HUES6 (cell line): ENCODE measurements at regions not wholly inside any gene's neighbourhood (a gene's known extent, or its start where the extent isn't known, plus 50 kb on each side); places are given as distances from the start of the nearest gene placed in this dataset.
"Not testable (repeated sequence)": the region's sequence is repeated elsewhere in the genome, so short reads cannot be mapped to it uniquely, and the experiment has no call there.

Source experiments
- H3K27ac ChIP-seq: 2 replicates; pipeline ENCODE4 v1.7.0; 2013; ENCODE audit warnings: low read depth, mild to moderate bottlenecking, low read length, inconsistent platforms
- H3K27me3 ChIP-seq: 2 replicates; pipeline ENCODE4 v1.6.1; 2013; ENCODE audit warnings: low read length; ENCODE audit not compliant: control insufficient read depth, insufficient read depth
- H3K36me3 ChIP-seq: 2 replicates; pipeline ENCODE4 v1.6.1; 2013; ENCODE audit warnings: low read length; ENCODE audit not compliant: control insufficient read depth, insufficient read depth
- H3K4me1 ChIP-seq: 2 replicates; pipeline ENCODE4 v1.6.1; 2013; ENCODE audit warnings: low read length; ENCODE audit not compliant: control insufficient read depth, insufficient read depth
- H3K4me3 ChIP-seq: 2 replicates; pipeline ENCODE4 v1.5.1; 2013; ENCODE audit warnings: low read depth, low read length
- H3K9ac ChIP-seq: one replicate; pipeline ENCODE4 v1.6.1; 2013; ENCODE audit warnings: mild to moderate bottlenecking, low read length
- H3K9me3 ChIP-seq: 2 replicates; pipeline ENCODE4 v1.6.1; 2013; ENCODE audit warnings: low read depth, low read length; ENCODE audit not compliant: control insufficient read depth, insufficient read depth

DNA sequence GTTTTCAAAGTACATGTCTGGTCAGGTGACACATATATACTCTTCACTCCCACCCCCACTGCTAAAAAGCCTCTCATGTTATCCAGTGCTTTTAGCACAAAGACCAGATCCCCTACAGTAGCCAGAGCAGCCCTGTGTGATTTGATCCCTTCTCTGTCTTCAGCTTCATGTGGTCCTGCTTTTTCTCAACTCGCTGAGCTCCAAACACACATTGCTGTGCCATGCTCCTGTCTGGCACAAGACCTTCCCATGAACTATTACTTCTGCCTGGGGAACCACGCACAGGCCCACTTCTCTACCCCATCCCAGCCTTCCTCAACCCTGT is 127.1 kb downstream of the RASSF10 start:
- Histone ChIP-seq H3K9ac (no peak overlapping the region), H3K9me3 (no peaks in the 10 kb centered on the region), H3K27me3 (no peaks in the 10 kb centered on the region), H3K27ac (no peak overlapping the region), H3K4me3 (no peak overlapping the region), H3K4me1 (peaks cover 20% of the 10 kb centered on the region), H3K36me3 (no peaks in the 10 kb centered on the region)

- no peak overlapping the region for H3K9ac ChIP-seq
- H3K27ac ChIP-seq = no peak overlapping the region
- peaks cover 24% of the 10 kb centered on the region for H3K4me1 ChIP-seq
Measured at GRCh38 chr11:13137844-13138301, 128.8 kb downstream of the RASSF10 start.

DNA sequence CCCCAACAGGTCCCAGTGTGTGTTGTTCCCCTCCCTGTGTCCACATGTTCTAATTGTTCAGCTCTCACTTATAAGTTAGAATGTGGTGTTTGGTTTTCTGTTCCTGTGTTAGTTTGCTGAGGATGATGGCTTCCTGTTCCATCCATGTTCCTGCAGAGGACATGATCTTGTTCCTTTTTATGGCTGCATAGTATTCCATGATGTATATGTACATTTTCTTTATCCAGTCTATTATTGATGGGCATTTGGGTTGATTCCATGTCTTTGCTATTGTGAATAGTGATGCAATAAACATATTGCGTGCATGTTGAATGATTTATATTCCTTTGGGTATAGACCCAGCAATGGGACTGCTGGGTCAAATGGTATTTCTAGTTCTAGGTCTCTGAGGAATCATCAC is 130.0 kb downstream of the RASSF10 start:
- not testable (repeated sequence) for H3K36me3 ChIP-seq, H3K9me3 ChIP-seq, H3K4me3 ChIP-seq, H3K27ac ChIP-seq, H3K9ac ChIP-seq, H3K27me3 ChIP-seq
- H3K4me1 ChIP-seq = peaks cover 24% of the 10 kb centered on the region

More at GRCh38 chr11:13137844-13138301, 128.8 kb downstream of the RASSF10 start:
- H3K27me3 ChIP-seq = no peaks in the 10 kb centered on the region
- no peaks in the 10 kb centered on the region for H3K9me3 ChIP-seq
- no peak overlapping the region for H3K4me3 ChIP-seq
- no peaks in the 10 kb centered on the region for H3K36me3 ChIP-seq

GRCh38 chr11:13140028-13140870 is 131.1 kb downstream of the RASSF10 start:
- H3K9ac ChIP-seq = no peak overlapping the region
- peaks cover 17% of the 10 kb centered on the region for H3K4me1 ChIP-seq
- H3K9me3 ChIP-seq = no peaks in the 10 kb centered on the region
- no peaks in the 10 kb centered on the region for H3K27me3 ChIP-seq
- H3K4me3 ChIP-seq = no peak overlapping the region
- H3K36me3 ChIP-seq = no peaks in the 10 kb centered on the region
- no peak overlapping the region for H3K27ac ChIP-seq

- H3K9ac ChIP-seq = no peak overlapping the region
- no peak overlapping the region for H3K27ac ChIP-seq
- peaks cover 9% of the 10 kb centered on the region; the same call in 1 of the 2 replicates for H3K4me1 ChIP-seq
- H3K4me3 ChIP-seq = no peak overlapping the region
- no peaks in the 10 kb centered on the region for H3K27me3 ChIP-seq
- H3K9me3 ChIP-seq = no peaks in the 10 kb centered on the region
- H3K36me3 ChIP-seq = no peaks in the 10 kb centered on the region
Measured at GRCh38 chr11:13140873-13141655, 131.9 kb downstream of the RASSF10 start.

DNA sequence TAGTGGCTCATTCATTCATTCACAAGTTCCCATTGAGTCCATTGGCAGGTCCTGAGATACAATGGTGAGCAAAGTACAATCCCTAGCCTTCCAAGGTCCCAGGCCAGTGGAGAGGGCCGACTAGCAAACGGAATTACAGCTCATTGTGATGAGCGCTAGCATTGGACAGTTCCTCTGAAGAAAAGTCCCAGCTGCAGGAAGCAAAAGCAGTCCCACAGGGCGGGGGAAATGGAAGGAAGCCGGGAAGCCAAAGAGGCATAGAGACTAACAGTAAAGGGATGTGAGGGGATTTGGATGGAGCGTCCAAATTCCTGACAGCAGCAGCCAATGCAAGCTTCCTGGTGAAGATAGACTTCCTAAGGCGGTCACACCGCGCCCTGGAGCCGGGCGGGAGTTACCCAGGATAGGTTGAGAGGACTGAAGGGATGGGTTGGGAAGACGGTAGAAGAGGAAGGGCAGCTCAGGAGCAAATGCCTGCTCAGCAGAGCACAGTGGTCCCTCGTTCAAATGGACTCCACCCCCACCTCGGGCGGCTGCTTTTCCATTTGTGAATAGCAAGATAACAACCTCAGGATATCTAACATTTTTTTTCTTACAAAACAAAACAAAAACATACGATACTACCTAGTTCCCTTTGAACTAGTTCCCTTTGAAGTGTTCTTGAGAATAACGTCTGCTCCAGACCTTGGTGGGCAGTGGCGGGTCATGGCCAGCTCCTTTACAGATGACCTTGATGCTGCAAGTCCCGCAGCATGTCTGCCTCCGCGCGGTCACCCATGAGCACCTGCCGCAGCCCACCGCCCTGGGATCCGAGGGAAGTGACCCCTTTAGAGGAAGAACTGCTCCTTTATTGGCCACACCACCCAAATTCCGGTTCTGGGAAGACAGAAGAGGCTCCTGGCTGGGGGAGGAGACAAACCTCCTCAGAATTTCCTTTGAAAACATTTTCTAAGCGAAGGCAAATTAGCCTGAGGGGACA is 132.9 kb downstream of the RASSF10 start:
- H3K9me3 ChIP-seq = no peaks in the 10 kb centered on the region
- H3K36me3 ChIP-seq = no peaks in the 10 kb centered on the region
- H3K27ac ChIP-seq = no peak overlapping the region
- H3K4me1 ChIP-seq = peaks cover 5% of the 10 kb centered on the region; the same call in 1 of the 2 replicates
- no peak overlapping the region for H3K4me3 ChIP-seq
- H3K27me3 ChIP-seq = no peaks in the 10 kb centered on the region
- no peak overlapping the region for H3K9ac ChIP-seq

- peaks cover 5% of the 10 kb centered on the region; the same call in 1 of the 2 replicates for H3K4me1 ChIP-seq
Measured at GRCh38 chr11:13143486-13144297, 133.9 kb upstream of the BMAL1 start.

GRCh38 chr11:13145461-13145860 is 132.1 kb upstream of the BMAL1 start:
- Histone ChIP-seq H3K4me1 (peaks cover 5% of the 10 kb centered on the region; the same call in 1 of the 2 replicates), H3K27ac (no peak overlapping the region), H3K4me3 (no peak overlapping the region), H3K36me3 (no peaks in the 10 kb centered on the region), H3K9ac (no peak overlapping the region), H3K27me3 (no peaks in the 10 kb centered on the region), H3K9me3 (no peaks in the 10 kb centered on the region)

More at GRCh38 chr11:13143486-13144297, 133.9 kb upstream of the BMAL1 start:
- Histone ChIP-seq H3K27ac (no peak overlapping the region), H3K4me3 (no peak overlapping the region), H3K9ac (no peak overlapping the region), H3K36me3 (no peaks in the 10 kb centered on the region), H3K9me3 (no peaks in the 10 kb centered on the region), H3K27me3 (no peaks in the 10 kb centered on the region)

DNA sequence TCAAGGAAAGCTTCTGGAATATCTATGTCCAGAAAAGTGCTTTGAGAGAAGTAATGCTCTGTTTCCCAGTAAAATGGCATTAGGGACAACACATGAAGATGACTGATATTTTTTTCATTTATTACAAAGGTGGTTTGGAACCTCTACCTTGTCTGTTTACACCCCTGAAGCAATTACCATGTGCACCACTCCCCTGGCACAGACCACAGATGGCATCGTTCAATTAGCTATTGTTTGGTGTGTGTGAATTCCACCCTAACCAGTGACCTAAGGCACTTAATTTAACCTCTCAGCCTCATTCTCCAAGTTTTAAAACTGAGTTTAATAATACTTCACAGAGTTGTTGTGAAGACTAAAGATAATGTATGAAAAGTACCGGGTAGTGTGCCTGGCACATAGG is 127.6 kb upstream of the BMAL1 start:
- no peaks in the 10 kb centered on the region for H3K4me1 ChIP-seq
- no peaks in the 10 kb centered on the region for H3K9me3 ChIP-seq
- no peaks in the 10 kb centered on the region for H3K36me3 ChIP-seq
- no peaks in the 10 kb centered on the region for H3K27me3 ChIP-seq
- no peak overlapping the region for H3K27ac ChIP-seq
- no peak overlapping the region for H3K4me3 ChIP-seq
- no peak overlapping the region for H3K9ac ChIP-seq

DNA sequence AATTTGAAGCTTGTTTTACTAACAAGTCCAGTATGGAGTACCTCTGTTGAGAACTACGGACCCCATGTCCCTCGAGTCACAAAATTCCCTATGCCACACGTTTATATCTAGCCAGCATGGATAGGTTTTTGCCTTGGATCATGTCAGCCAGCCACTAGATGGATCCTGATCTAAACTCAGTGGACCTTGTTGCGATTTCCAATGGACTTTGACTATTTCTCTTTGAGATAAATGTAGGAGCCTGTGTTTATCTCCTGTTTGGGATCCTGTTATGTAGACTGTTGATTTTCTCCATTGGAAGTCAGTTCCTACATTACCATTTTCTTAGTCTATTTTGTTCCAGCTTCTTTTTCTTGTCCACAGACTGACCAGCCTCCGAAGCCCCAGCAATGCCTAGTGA is 127.1 kb upstream of the BMAL1 start:
- Histone ChIP-seq H3K9ac (no peak overlapping the region), H3K4me1 (no peaks in the 10 kb centered on the region), H3K27me3 (no peaks in the 10 kb centered on the region), H3K27ac (no peak overlapping the region), H3K36me3 (no peaks in the 10 kb centered on the region), H3K4me3 (no peak overlapping the region), H3K9me3 (no peaks in the 10 kb centered on the region; the same call in 1 of the 2 replicates)
